ENCODE measurements at regions not wholly inside any gene's neighbourhood (a gene's known extent, or its start where the extent isn't known, plus 50 kb on each side); places are given as distances from the start of the nearest gene placed in this dataset.

GRCh38 chr11:30811226-30811755, 225.1 kb upstream of the MPPED2 start:
- Histone ChIP-seq H3K36me3 (ENCODE audit: control insufficient read depth in 3 of 3, insufficient read depth in 2 of 3, low read depth in 1 of 3, low read length in 3 of 3) (no peaks in the 10 kb centered on the region), H3K4me3 (ENCODE audit: low read depth in 1 of 3, low read length in 3 of 3) (no peak overlapping the region), H3K27ac (ENCODE audit: low read depth in 1 of 3, low read length in 2 of 3) (no peak overlapping the region), H3K4me1 (ENCODE audit: control insufficient read depth in 3 of 3, insufficient read depth in 2 of 3, low read depth in 1 of 3, low read length in 2 of 3) (no peaks in the 10 kb centered on the region), H3K27me3 (ENCODE audit: control insufficient read depth in 3 of 3, insufficient read depth in 3 of 3, low read length in 3 of 3) (no peaks in the 10 kb centered on the region), H3K9me3 (ENCODE audit: control insufficient read depth in 2 of 2, insufficient read depth in 1 of 2, low read depth in 1 of 2, low read length in 1 of 2) (peaks cover 0 to 3% of the 10 kb centered on the region in 2 donors)
- FAIRE-seq (no peak), DNase-seq (no peak)
- WGBS, 3 donors: 70 to 87% (median 81%) methylated on average over 2 of the region's 2 CpGs

GRCh38 chr11:30810116-30810515, 224.0 kb upstream of the MPPED2 start:
- no peak overlapping the region for H3K4me3 ChIP-seq (ENCODE audit: low read depth in 1 of 3, low read length in 3 of 3)
- DNase-seq (no peak), FAIRE-seq (no peak)
- no peaks in the 10 kb centered on the region for H3K4me1 ChIP-seq (ENCODE audit: control insufficient read depth in 3 of 3, insufficient read depth in 2 of 3, low read depth in 1 of 3, low read length in 2 of 3)
- peaks cover 0 to 3% of the 10 kb centered on the region in 2 donors for H3K9me3 ChIP-seq (ENCODE audit: control insufficient read depth in 2 of 2, insufficient read depth in 1 of 2, low read depth in 1 of 2, low read length in 1 of 2)
- H3K36me3 ChIP-seq (ENCODE audit: control insufficient read depth in 3 of 3, insufficient read depth in 2 of 3, low read depth in 1 of 3, low read length in 3 of 3): no peaks in the 10 kb centered on the region
- 91 to 97% (median 97%) methylated on average over 2 of the region's 2 CpGs for whole genome bisulfite sequencing, 3 donors
- H3K27me3 ChIP-seq (ENCODE audit: control insufficient read depth in 3 of 3, insufficient read depth in 3 of 3, low read length in 3 of 3): no peaks in the 10 kb centered on the region
- H3K27ac ChIP-seq (ENCODE audit: low read depth in 1 of 3, low read length in 2 of 3): no peak overlapping the region

GRCh38 chr11:30801357-30801756, 215.2 kb upstream of the MPPED2 start:
- 28 to 29% (median 29%) methylated on average over 4 of the region's 4 CpGs for whole genome bisulfite sequencing, 3 donors

GRCh38 chr11:30800904-30801303, 214.8 kb upstream of the MPPED2 start:
- FAIRE-seq: no peak
- Histone ChIP-seq H3K4me3 (ENCODE audit: low read depth in 1 of 3, low read length in 3 of 3) (no peak overlapping the region), H3K27me3 (ENCODE audit: control insufficient read depth in 3 of 3, insufficient read depth in 3 of 3, low read length in 3 of 3) (no peaks in the 10 kb centered on the region), H3K9me3 (ENCODE audit: control insufficient read depth in 2 of 2, insufficient read depth in 1 of 2, low read depth in 1 of 2, low read length in 1 of 2) (no peaks in the 10 kb centered on the region), H3K27ac (ENCODE audit: low read depth in 1 of 3, low read length in 2 of 3) (no peak overlapping the region), H3K36me3 (ENCODE audit: control insufficient read depth in 3 of 3, insufficient read depth in 2 of 3, low read depth in 1 of 3, low read length in 3 of 3) (no peaks in the 10 kb centered on the region), H3K4me1 (ENCODE audit: control insufficient read depth in 3 of 3, insufficient read depth in 2 of 3, low read depth in 1 of 3, low read length in 2 of 3) (no peaks in the 10 kb centered on the region)
- DNase-seq: no peak

More at GRCh38 chr11:30801357-30801756, 215.2 kb upstream of the MPPED2 start:
- H3K27ac ChIP-seq (ENCODE audit: low read depth in 1 of 3, low read length in 2 of 3): no peak overlapping the region
- FAIRE-seq (no peak), DNase-seq (no peak)
- no peaks in the 10 kb centered on the region for H3K4me1 ChIP-seq (ENCODE audit: control insufficient read depth in 3 of 3, insufficient read depth in 2 of 3, low read depth in 1 of 3, low read length in 2 of 3)
- H3K9me3 ChIP-seq (ENCODE audit: control insufficient read depth in 2 of 2, insufficient read depth in 1 of 2, low read depth in 1 of 2, low read length in 1 of 2): no peaks in the 10 kb centered on the region
- no peaks in the 10 kb centered on the region for H3K36me3 ChIP-seq (ENCODE audit: control insufficient read depth in 3 of 3, insufficient read depth in 2 of 3, low read depth in 1 of 3, low read length in 3 of 3)
- H3K4me3 ChIP-seq (ENCODE audit: low read depth in 1 of 3, low read length in 3 of 3): no peak overlapping the region
- H3K27me3 ChIP-seq (ENCODE audit: control insufficient read depth in 3 of 3, insufficient read depth in 3 of 3, low read length in 3 of 3): no peaks in the 10 kb centered on the region

- no peaks in the 10 kb centered on the region for H3K4me1 ChIP-seq (ENCODE audit: control insufficient read depth in 3 of 3, insufficient read depth in 2 of 3, low read depth in 1 of 3, low read length in 2 of 3)
- WGBS, 3 donors: 77 to 86% (median 81%) methylated on average over 3 of the region's 3 CpGs
- H3K9me3 ChIP-seq (ENCODE audit: control insufficient read depth in 2 of 2, insufficient read depth in 1 of 2, low read depth in 1 of 2, low read length in 1 of 2): no peaks in the 10 kb centered on the region
- H3K36me3 ChIP-seq (ENCODE audit: control insufficient read depth in 3 of 3, insufficient read depth in 2 of 3, low read depth in 1 of 3, low read length in 3 of 3): no peaks in the 10 kb centered on the region
- H3K4me3 ChIP-seq (ENCODE audit: low read depth in 1 of 3, low read length in 3 of 3): no peak overlapping the region
- FAIRE-seq (no peak), DNase-seq (no peak)
- no peaks in the 10 kb centered on the region for H3K27me3 ChIP-seq (ENCODE audit: control insufficient read depth in 3 of 3, insufficient read depth in 3 of 3, low read length in 3 of 3)
- no peak overlapping the region for H3K27ac ChIP-seq (ENCODE audit: low read depth in 1 of 3, low read length in 2 of 3)
Observed at GRCh38 chr11:30798547-30799236, 212.5 kb upstream of the MPPED2 start.

GRCh38 chr11:30789270-30789669, 203.1 kb upstream of the MPPED2 start:
- H3K36me3 ChIP-seq (ENCODE audit: control insufficient read depth in 3 of 3, insufficient read depth in 2 of 3, low read depth in 1 of 3, low read length in 3 of 3): no peaks in the 10 kb centered on the region
- H3K9me3 ChIP-seq (ENCODE audit: control insufficient read depth in 2 of 2, insufficient read depth in 1 of 2, low read depth in 1 of 2, low read length in 1 of 2): peaks cover 0 to 6% of the 10 kb centered on the region in 2 donors
- H3K27me3 ChIP-seq (ENCODE audit: control insufficient read depth in 3 of 3, insufficient read depth in 3 of 3, low read length in 3 of 3): no peaks in the 10 kb centered on the region
- WGBS, 3 donors: 71 to 82% (median 71%) methylated on average over 4 of the region's 4 CpGs
- H3K27ac ChIP-seq (ENCODE audit: low read depth in 1 of 3, low read length in 2 of 3): no peak overlapping the region
- H3K4me1 ChIP-seq (ENCODE audit: control insufficient read depth in 3 of 3, insufficient read depth in 2 of 3, low read depth in 1 of 3, low read length in 2 of 3): no peaks in the 10 kb centered on the region
- FAIRE-seq: no peak
- DNase-seq: no peak
- H3K4me3 ChIP-seq (ENCODE audit: low read depth in 1 of 3, low read length in 3 of 3): no peak overlapping the region

GRCh38 chr11:30788849-30789248, 202.7 kb upstream of the MPPED2 start:
- Histone ChIP-seq H3K27ac (ENCODE audit: low read depth in 1 of 3, low read length in 2 of 3) (no peak overlapping the region), H3K9me3 (ENCODE audit: control insufficient read depth in 2 of 2, insufficient read depth in 1 of 2, low read depth in 1 of 2, low read length in 1 of 2) (peaks cover 0 to 6% of the 10 kb centered on the region in 2 donors), H3K4me3 (ENCODE audit: low read depth in 1 of 3, low read length in 3 of 3) (no peak overlapping the region), H3K4me1 (ENCODE audit: control insufficient read depth in 3 of 3, insufficient read depth in 2 of 3, low read depth in 1 of 3, low read length in 2 of 3) (no peaks in the 10 kb centered on the region), H3K36me3 (ENCODE audit: control insufficient read depth in 3 of 3, insufficient read depth in 2 of 3, low read depth in 1 of 3, low read length in 3 of 3) (no peaks in the 10 kb centered on the region), H3K27me3 (ENCODE audit: control insufficient read depth in 3 of 3, insufficient read depth in 3 of 3, low read length in 3 of 3) (no peaks in the 10 kb centered on the region)
- 83 to 91% (median 87%) methylated on average over 2 of the region's 2 CpGs for WGBS, 3 donors
- FAIRE-seq (no peak), DNase-seq (no peak)

GRCh38 chr11:30786256-30787110, 200.3 kb upstream of the MPPED2 start:
- FAIRE-seq (no peak), DNase-seq (peak in 1 of 2 donors; percentile 12)
- peaks cover 0 to 6% of the 10 kb centered on the region in 2 donors for H3K9me3 ChIP-seq (ENCODE audit: control insufficient read depth in 2 of 2, insufficient read depth in 1 of 2, low read depth in 1 of 2, low read length in 1 of 2)
- H3K27ac ChIP-seq (ENCODE audit: low read depth in 1 of 3, low read length in 2 of 3): no peak overlapping the region
- H3K27me3 ChIP-seq (ENCODE audit: control insufficient read depth in 3 of 3, insufficient read depth in 3 of 3, low read length in 3 of 3): no peaks in the 10 kb centered on the region
- 42 to 51% (median 49%) methylated on average over 4 of the region's 4 CpGs for WGBS, 3 donors
- no peaks in the 10 kb centered on the region for H3K4me1 ChIP-seq (ENCODE audit: control insufficient read depth in 3 of 3, insufficient read depth in 2 of 3, low read depth in 1 of 3, low read length in 2 of 3)
- no peak overlapping the region for H3K4me3 ChIP-seq (ENCODE audit: low read depth in 1 of 3, low read length in 3 of 3)
- no peaks in the 10 kb centered on the region for H3K36me3 ChIP-seq (ENCODE audit: control insufficient read depth in 3 of 3, insufficient read depth in 2 of 3, low read depth in 1 of 3, low read length in 3 of 3)
